NCI-H526 treated with DMSO at 0.1 percent for 48 hours (cell line): ENCODE measurements at regions not wholly inside any gene's neighbourhood (a gene's known extent, or its start where the extent isn't known, plus 50 kb on each side); places are given as distances from the start of the nearest gene placed in this dataset.

Source experiments
- DNase-seq: peaks from one replicate; lab custom pipeline; 2025; lab: John Stamatoyannopoulos, UW

DNA sequence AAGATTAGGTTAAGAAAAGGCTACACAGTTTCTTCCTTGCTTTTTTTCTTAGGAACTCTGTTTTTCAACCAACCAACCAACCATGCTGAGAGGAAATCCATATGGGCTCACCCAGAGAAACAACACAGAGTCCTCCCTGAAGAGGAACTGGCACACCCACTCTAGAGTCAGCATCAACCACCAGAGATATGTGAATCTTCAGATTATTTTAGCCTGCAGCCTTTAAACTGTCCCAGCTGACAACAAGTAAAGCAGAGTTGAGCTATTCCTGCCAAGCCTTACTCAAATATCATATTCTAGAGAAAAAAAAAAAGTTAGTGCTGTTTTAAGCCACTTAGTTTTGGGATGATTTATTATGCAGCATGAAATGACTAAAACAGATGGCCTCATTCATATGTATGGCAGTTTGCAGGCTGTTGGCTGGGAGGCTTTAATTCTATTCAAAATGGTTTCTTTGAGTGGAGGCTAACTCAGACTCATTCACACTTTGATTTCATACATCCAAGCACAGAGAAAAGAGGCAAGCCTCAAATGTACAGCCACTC lies 1637.7 kb upstream of the LRRTM1 start:
- DNase-seq = no peak

DNA sequence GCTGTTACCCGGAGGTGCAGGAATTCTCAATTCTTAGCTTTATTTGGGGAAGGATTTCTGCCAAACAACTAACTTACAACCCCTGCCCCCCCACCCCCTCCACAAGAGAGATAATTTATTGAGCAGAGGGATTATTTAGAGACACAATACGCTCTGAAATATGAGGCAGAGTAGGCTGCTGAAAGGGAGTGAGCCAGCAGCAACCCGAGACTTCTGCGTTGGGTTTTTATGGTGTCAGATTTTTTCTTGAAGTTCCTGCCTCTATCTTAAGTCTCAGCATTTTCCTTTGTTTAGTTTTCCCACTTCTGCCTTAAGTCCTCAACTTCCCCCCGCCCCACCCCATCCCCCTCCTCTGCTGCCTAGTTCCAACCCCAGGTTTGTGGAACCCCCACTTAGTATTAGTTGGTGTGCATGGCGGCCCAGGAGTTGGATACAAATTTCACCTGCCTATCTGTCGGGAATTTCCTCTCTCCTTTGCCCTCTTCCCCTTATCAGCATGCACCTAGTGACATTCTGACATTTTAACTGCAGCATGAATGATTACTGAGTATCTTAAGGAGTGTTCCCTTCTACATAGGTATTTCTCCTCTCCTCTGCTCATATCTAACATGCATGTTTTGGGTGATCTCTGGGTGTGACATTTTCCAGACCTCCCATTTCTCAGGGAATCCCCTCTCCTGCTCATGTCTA lies 1635.9 kb upstream of the LRRTM1 start:
- no peak for DNase-seq

DNA sequence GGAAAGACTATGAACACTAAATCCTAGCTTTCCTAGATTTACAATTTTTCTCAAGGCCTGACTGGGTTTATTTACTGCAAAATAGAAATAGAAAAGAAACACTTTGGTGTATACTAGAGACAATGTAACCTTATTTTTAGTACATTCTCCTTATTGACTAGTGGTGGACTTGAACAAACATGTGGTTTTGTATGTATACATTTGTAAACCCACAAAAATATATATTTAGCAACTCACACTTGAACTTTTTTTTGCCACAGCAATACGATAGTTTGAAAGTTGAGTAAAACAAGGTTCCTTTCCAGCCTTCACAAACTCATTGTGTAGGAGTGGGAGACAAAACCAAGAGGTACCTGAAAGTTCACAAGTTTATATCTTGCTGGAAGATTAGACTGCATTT lies 1633.4 kb upstream of the LRRTM1 start:
- DNase-seq = no peak

DNA sequence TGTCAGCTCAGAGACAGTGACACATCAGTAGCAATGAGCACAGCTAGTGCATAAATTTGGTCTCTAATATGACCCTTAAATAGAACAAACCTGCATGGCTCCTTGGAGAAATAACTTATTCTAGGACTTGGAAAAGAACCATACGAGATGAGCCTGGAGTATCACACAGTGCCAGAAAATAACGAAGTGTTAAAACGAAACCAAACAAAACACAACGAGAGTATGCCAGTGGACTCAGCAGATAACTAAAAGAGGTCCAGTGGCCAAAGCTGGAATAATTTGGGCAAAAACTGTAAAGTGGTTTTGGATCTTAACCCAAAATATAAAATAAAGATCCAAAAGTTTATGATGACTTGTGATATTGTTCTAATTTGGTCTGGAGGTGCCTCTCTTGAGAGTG lies 1599.0 kb upstream of the LRRTM1 start:
- no peak for DNase-seq

DNA sequence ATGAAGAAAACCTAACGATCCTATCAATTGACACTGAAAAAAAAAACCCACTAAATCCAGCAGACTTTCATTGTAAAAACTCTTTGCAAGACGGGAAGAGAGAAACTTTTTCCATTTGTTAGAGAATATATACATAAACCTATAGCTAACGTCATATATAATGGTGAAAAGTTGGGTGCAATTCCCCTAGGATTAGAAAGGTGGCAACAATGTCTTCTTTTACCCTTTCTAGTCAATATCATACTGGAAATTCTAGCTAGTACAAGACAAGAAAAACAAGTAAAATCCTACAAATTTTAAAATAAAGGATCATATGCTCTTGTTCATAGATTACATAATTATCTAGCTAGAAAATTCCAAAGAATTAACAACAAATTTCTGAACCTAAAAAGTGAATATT lies 1596.5 kb upstream of the LRRTM1 start:
- no peak for DNase-seq

DNA sequence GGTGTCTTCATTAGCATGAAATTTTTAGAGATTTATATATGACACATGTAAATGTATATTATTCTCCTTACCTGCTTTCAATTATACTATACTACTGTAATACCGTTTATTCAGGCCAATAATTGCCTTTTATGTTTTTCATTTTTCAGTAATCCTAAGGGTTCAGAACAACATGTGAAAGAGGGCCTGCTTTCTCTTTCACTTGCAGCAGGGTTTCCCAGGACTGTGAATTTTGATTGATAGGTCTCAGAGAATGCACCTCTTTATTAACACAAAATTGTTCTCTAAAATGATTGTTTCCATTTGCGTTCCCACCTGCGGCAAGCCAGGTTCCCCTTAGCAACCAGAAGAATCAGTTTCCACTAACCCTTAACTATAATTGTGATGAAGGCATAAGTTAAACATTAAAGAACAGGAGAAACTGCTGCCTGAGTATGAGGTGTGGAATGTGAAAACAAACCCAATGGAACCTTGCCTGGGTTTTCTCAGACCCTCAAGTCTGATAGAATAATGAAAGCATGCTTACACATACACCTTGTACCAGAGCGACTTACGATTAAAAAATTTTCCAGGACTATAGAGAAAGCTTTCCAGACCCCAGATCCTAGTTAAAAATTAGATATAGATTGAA lies 1591.2 kb upstream of the LRRTM1 start:
- no peak for DNase-seq

DNA sequence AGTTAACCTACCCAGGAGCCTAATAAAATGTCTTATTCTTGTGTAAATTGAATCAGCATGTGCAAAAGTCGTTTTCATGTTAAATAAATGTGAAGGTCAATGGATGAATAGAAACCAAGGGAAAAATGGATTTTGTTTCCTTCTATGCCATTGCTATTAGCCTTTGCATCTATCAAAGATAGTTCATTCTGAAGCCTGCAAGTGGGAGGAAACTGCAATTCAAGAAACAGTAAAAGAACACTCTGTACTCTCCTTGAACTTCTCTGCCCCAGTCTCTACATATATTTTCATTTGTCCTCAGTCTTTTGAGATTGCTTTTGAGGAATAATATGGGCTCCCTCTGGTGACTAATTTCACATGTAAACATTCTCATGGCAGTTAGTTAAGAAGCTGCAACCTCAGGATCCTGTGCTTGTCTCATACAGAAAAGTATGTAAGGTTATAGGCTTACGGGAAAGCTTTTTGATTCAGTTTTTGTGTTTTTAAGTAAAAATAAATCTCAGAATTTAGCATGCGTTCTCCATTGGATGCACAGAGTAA lies 1590.0 kb upstream of the LRRTM1 start:
- DNase-seq = peak; percentile 3

DNA sequence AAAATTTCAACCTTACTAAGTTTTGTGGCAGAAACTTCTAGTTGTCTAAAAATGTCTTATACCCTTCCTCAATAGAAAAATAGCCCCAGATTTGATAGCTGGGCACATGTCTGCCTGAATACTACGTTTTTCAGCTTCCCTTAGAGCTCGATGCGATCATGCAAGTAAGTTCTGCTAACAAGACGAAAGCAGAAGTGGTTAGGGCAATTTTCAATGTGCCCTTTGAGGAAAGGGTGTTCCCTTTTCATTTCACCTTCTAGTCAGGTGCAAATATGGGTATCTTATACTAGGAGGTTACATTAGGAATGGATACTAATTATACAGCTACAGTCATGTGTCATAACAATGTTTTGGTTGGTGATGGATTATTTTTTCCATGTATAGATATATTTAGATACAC lies 1572.1 kb upstream of the LRRTM1 start:
- DNase-seq = no peak

DNA sequence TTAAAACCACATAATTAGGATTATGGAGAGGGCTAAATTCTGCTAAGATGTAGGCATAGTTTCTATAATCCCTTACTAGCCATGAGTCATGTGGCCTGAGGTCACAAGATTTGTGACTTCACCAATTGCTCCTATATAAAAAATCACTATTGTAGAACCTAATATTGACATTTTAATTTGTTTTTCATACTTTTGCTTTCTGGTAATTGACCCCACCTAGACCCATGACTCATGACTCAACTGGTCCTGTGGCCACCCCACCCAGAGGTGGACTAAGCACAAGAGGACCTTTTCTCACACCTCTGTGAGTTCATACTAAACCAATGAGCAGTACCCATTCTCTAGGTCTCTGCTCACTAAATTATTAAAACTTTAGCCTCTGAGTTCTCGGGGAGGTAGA lies 1567.5 kb upstream of the LRRTM1 start:
- DNase-seq = no peak

DNA sequence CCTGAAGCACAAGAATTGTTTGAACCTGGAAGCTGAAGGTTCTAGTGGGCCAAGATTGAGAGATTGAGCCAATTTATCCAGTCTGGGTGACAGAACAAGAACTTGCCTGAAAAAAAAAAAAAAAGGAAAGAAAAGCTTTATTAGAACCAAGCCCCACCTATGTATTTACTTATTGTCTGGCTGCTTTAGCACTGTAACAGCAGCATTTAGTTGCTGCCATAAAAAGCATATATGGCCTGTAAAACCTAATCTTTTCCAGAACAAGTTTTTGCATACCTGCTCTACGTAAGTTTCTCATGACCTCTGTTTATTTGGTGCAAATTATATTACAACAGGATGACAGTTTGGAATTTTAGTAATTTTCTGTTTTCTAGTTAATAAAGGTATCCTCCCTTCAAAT lies 1565.6 kb upstream of the LRRTM1 start:
- no peak for DNase-seq

DNA sequence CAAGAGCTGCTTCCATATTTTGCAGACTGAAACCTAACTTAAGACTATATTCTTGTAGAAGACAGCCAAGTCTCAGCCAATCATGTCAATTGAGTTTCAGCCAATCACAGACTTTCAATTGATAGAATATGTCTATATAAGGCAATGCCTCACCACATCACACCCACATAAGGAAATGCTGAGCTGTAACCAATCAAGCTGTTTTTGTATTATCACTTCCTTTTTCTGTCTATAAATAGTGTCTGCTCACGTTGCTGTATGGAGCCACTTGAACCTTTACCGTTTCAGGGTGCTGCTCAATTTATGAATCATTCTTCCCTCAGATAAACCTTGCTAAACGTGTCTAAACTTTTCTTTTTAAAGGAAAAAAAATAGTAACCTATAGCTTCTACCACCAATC lies 1554.4 kb upstream of the LRRTM1 start:
- no peak for DNase-seq

DNA sequence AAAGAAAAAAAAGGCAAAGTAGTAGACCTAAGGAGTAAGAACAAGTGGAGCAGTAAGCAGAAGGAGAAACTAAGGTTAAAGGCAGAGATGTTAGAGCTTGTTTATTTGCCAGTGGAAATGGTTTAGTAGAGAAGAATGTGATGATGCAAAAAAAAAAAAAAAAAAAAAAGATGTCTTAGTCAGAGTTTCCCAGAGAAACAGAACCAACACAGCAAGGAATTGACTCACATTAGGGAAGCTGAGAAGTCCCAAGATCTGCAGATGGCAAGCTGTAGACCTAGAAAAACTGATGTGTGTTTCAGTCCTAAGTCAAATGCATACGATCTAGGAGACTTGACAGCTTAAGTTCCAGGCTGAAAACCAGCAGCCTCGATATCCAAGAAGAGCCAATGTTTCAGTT lies 1548.8 kb upstream of the LRRTM1 start:
- DNase-seq = no peak

DNA sequence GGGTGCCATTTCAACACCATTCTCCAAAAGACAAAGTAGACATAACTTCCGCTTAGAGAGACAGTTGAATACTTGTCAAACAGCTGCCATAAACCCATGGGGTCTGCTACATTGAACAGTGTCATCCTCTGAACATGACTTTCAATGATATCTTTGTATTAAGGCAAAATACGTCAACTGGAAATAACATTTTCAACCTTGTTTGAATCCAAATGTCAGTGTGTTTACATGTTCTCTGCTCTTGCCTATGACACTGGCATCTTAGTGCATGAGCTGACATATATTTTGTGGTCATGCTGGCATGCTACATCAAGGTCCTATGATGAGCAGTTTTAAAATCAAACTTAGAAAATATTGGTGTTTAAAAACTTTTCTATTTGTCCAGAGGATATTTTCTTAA lies 1548.1 kb upstream of the LRRTM1 start:
- DNase-seq = no peak

DNA sequence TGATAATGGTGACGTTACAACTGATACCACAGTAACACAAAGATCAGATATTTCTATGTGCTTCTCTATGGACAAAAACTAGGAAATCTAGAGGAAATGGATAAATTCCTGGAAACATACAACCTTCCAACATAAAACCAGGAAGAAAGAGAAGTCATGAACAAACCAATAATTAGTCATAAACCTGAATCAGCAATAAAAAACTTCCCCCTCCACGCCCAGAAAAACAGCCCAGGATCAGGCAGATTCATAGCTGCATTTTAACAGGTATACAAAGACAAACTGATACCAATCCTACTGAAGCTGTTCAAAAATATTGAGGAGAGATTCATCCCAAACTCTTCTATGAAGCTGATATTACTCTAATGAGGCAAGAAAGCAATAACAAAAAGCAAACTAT lies 1535.2 kb upstream of the LRRTM1 start:
- DNase-seq = no peak

DNA sequence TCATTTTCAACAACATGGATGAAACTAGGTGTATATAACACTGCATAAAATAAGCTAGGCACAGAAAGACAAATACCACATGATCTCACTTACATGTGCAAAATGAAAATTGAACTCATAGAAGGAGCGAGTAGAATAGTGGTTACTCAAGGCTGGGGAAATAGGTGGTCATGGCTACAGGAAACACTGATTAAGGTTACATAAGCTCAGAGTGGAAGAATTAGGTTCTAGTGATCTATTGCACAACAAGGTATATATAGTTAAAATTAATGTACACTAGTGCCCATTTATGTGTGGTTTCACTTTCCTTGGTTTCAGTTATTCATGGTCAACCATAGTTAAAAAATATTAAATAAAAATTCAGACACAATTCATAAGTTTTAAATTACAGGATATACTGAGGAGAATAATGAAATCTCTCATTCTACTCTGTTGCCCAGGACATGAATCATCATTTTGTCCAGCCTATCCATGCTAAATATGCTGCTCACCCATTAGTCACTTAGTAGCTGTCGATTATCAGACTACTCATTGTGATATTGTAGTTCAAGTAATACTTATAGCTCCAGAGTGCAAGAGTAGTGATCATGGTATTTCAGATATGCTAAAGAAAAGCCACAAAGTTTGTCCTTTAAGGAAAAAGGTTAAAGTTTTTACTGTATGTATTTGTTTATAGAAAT lies 1530.9 kb upstream of the LRRTM1 start:
- no peak for DNase-seq

DNA sequence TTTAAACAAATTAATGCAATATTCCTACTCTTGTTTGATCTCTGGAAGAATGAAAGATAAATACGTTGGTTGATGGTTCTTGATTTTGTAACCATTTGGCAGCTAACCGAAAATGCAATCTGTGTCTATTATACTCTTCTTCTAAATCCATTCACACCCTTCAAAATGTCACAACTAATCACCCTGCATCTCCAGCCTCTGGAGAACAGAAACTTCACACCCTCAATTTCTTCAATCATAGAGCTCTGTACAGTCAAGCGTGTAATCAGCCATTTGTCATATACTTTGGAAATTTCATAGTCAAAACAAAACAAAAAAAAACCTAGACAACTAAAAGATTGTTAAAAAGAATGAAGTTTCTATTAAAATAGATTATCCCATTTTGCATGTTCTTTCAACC lies 1482.3 kb upstream of the LRRTM1 start:
- no peak for DNase-seq

DNA sequence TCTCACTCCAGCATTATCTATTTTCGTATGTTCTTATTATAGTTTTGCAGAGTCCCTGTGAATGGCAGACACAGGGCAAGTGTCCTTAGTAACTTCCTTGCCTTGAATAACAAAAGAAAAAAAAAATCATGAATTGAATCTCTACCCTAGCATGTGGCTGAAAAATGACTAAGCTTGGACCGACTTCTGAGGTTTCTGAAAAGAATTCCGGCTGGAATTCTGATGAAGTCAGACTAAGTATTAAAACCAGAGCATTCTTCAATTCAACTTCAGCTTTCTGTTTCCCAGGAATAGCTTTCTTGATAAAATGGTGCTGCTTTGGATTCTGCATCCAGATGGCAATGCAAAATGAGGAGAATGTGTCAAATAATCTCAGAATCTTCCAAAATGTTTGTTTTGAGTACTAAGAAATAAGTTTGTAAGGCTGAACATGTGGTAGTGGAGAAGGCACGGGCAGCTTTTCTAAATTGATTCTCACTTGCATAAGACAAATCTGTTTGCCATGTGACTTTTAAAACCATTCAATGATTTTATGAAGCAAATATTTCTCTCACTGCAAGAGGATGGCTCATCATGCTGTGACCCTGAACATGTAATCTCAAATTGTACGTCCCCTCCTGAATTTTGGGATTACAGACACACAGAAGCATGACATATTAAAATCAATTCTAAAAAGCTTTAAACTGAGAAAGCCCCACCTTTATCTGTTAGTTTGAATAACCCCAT lies 1462.8 kb upstream of the LRRTM1 start:
- DNase-seq = no peak

DNA sequence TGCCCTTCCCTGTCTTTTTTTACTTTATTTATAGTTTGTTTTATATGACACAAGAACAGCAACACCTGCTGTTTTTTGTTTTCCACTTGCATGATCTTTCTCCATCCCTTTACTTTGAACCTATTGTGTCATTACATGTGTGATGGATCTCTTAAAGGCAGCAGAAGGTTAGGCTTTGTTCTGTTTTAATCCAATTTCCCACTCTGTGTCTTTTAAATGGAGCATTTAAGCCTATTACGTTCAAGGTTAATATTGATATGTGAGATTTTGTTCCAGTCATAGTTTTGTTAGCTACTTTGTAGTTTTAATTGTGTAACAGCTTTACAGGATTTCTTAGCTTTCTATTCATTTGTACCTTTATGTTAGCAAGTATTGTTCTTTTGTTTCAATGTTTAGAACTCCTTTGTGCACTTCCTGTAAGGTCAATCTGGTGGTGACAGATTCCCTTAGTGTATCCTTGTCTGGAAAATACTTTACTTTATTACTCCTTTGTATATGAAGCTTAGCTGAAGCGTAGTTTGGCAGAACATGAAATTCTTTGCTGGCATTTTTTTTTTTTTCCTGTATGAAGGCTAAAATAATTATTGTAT lies 1443.0 kb upstream of the LRRTM1 start:
- DNase-seq = no peak

DNA sequence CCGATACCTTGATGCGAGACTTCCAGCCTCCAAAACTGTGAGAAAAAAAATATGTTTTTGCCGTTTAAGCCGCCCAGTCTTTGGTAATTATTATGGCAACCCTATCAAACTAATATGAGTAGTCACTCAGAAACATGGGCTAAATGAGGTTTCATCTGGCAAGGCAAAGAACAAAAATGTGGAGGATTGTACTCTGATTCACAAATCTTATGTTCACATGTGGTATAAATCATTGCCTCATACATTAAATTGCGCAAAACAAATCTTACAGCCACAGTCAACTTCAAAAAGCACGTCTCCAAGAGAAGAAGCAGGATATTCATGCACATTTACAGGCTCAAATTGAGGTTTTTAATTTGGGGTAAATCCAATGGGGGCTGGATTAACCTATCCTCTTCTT lies 1435.4 kb upstream of the LRRTM1 start:
- DNase-seq = no peak

DNA sequence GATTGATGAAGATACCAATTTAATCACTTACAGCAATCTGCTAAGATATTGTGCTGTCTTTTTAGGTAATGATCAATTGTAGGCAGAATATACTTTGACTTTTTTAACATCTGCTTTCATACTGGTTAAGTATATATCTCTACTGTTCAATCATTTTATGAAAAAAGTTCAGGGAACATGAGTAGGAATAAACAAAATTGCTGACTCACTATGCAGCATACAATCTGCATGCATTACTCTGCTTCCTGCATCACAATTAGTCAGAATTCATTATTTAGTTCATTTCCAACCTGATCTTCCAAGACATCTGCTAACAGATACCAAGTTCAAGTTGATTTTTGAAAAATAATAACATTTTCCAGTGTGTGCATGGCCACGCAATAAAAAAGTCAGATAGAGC lies 1430.4 kb upstream of the LRRTM1 start:
- no peak for DNase-seq

DNA sequence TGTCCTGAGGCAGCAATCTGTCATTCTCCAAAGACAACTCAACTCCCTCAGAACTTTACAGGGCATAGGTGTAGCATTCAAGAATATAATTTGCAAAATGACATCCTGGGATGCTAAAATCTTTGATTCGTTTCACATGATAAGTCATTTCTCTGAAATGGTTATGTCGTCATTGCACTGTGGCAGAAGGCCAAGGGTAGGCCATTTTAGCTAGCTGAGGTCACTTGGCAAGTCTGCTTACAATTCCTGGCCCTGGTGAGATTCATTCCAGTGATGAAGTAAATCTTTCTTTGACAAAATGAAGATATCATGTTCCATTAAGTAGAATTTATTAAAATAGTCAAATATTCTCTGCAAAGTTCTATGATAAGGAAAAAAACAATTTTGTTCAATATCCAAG lies 1410.3 kb upstream of the LRRTM1 start:
- no peak for DNase-seq

DNA sequence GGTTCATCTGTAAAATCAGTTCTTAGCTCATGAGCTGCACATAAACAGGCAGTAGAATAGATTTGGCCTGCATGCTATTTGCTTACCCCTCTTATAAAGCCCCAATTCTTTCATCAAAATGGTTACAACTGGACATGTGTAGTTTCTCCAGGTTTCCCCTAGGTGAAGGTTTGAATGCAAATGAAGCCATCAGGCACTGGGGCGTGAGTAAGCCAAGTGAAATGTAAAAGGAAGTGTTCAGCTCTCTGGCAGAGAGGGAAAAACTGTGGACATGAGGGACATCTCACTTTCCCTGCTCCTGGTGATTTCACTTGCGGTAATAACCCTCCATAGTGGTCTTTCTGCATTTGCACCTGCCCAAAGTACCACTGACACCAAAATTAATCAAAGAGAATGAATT lies 1402.3 kb upstream of the LRRTM1 start:
- no peak for DNase-seq
